ENCODE measurements at regions not wholly inside any gene's neighbourhood (a gene's known extent, or its start where the extent isn't known, plus 50 kb on each side); places are given as distances from the start of the nearest gene placed in this dataset.
"Not testable (repeated sequence)": the region's sequence is repeated elsewhere in the genome, so short reads cannot be mapped to it uniquely, and the experiment has no call there.

- no peak for DNase-seq
Observed at GRCh38 chr7:110186334-110186733, 904.6 kb upstream of the LRRN3 start.

GRCh38 chr7:110187877-110188554 lies 902.9 kb upstream of the LRRN3 start:
- DNase-seq = no peak

- DNase-seq = no peak
Observed at GRCh38 chr7:110204527-110204926, 886.4 kb upstream of the LRRN3 start.

- no peak for DNase-seq
Observed at GRCh38 chr7:110205899-110206298, 885.0 kb upstream of the LRRN3 start.

- DNase-seq = no peak
Observed at GRCh38 chr7:110209884-110210283, 881.0 kb upstream of the LRRN3 start.

- DNase-seq = no peak
Observed at GRCh38 chr7:110210941-110211608, 879.9 kb upstream of the LRRN3 start.

GRCh38 chr7:110224643-110225042 lies 866.3 kb upstream of the LRRN3 start:
- DNase-seq = no peak

- no peak for DNase-seq
Observed at GRCh38 chr7:110246118-110246517, 844.8 kb upstream of the LRRN3 start.

GRCh38 chr7:110253093-110253492 lies 837.8 kb upstream of the LRRN3 start:
- DNase-seq = peak in 1 of 2 experiments; percentile 28

- no peak for DNase-seq
Observed at GRCh38 chr7:110257673-110258072, 833.3 kb upstream of the LRRN3 start.

GRCh38 chr7:110262251-110262650 lies 828.7 kb upstream of the LRRN3 start:
- no peak for DNase-seq

GRCh38 chr7:110264288-110264687 lies 826.6 kb upstream of the LRRN3 start:
- DNase-seq = no peak

- DNase-seq = no peak
Observed at GRCh38 chr7:110281362-110281761, 809.6 kb upstream of the LRRN3 start.

- no peak for DNase-seq
Observed at GRCh38 chr7:110283056-110283455, 807.9 kb upstream of the LRRN3 start.

GRCh38 chr7:110291430-110291829 lies 799.5 kb upstream of the LRRN3 start:
- DNase-seq = no peak

- DNase-seq = no peak
Observed at GRCh38 chr7:110296321-110296720, 794.6 kb upstream of the LRRN3 start.

GRCh38 chr7:110307776-110308175 lies 783.2 kb upstream of the LRRN3 start:
- DNase-seq = no peak

- DNase-seq = no peak
Observed at GRCh38 chr7:110308791-110309190, 782.1 kb upstream of the LRRN3 start.

- no peak for DNase-seq
Observed at GRCh38 chr7:110309941-110310340, 781.0 kb upstream of the LRRN3 start.

GRCh38 chr7:110311556-110311955 lies 779.4 kb upstream of the LRRN3 start:
- no peak for DNase-seq

- no peak for DNase-seq
Observed at GRCh38 chr7:110317541-110318265, 773.2 kb upstream of the LRRN3 start.

- not testable (repeated sequence) for DNase-seq
Observed at GRCh38 chr7:110320285-110320684, 770.6 kb upstream of the LRRN3 start.

- no peak for DNase-seq
Observed at GRCh38 chr7:110322796-110323195, 768.1 kb upstream of the LRRN3 start.

GRCh38 chr7:110326966-110327365 lies 764.0 kb upstream of the LRRN3 start:
- no peak for DNase-seq
